Upper lobe of left lung (tissue), 4 donors: ENCODE measurements at regions not wholly inside any gene's neighbourhood (a gene's known extent, or its start where the extent isn't known, plus 50 kb on each side); places are given as distances from the start of the nearest gene placed in this dataset.

Experiments used
- POLR2AphosphoS5 ChIP-seq, 2 donors: sonication (generic); formaldehyde crosslinking; IDR thresholded peaks; one replicate each; pipeline ENCODE4 v1.5.1; 2017; ENCODE audit warnings: antibody characterized with exemption in 2 of 2
- TF ChIP-seq, protein P1 (sequence below), 6 experiments: fragments of 450-650 bp in 4 of 6; fragments of 200-600 bp in 2 of 6; sonication (generic) in 2 of 6; IDR thresholded peaks; one replicate each; pipeline ENCODE4 v1.5.1; 2016 to 2019; ENCODE audit warnings: antibody characterized with exemption in 6 of 6

GRCh38 chr17:51397361-51398127 lies 137.2 kb downstream of the UTP18 start:
- TF ChIP-seq, protein P1, sequence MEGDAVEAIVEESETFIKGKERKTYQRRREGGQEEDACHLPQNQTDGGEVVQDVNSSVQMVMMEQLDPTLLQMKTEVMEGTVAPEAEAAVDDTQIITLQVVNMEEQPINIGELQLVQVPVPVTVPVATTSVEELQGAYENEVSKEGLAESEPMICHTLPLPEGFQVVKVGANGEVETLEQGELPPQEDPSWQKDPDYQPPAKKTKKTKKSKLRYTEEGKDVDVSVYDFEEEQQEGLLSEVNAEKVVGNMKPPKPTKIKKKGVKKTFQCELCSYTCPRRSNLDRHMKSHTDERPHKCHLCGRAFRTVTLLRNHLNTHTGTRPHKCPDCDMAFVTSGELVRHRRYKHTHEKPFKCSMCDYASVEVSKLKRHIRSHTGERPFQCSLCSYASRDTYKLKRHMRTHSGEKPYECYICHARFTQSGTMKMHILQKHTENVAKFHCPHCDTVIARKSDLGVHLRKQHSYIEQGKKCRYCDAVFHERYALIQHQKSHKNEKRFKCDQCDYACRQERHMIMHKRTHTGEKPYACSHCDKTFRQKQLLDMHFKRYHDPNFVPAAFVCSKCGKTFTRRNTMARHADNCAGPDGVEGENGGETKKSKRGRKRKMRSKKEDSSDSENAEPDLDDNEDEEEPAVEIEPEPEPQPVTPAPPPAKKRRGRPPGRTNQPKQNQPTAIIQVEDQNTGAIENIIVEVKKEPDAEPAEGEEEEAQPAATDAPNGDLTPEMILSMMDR (IDR thresholded peaks at IDR 0.05), result no peak
- TF ChIP-seq POLR2AphosphoS5 (IDR thresholded peaks at IDR 0.05), result no peak
